Esophagus squamous epithelium (tissue), 4 donors: ENCODE measurements at regions not wholly inside any gene's neighbourhood (a gene's known extent, or its start where the extent isn't known, plus 50 kb on each side); places are given as distances from the start of the nearest gene placed in this dataset.

ENCODE experiments used
- CTCF ChIP-seq, 6 experiments: fragments of 450-650 bp in 4 of 6; fragments of 200-600 bp in 2 of 6; sonication (generic) in 2 of 6; IDR thresholded peaks; one replicate each; pipeline ENCODE4 v1.5.1; 2016 to 2019; ENCODE audit warnings: antibody characterized with exemption in 6 of 6, mild to moderate bottlenecking in 4 of 6, moderate library complexity in 4 of 6
- POLR2A ChIP-seq, 4 donors: fragments of 450-650 bp; IDR thresholded peaks; one replicate each; pipeline ENCODE4 v1.6.1; 2017; ENCODE audit warnings: antibody characterized with exemption in 4 of 4, mild to moderate bottlenecking in 4 of 4, moderate library complexity in 3 of 4

GRCh38 chr10:104540181-104540580, 100.9 kb upstream of the SORCS3 start:
- TF ChIP-seq CTCF (IDR thresholded peaks at IDR 0.05) (no peak), POLR2A (IDR thresholded peaks at IDR 0.05) (no peak)
